NCI-H1436 (cell line): ENCODE measurements at regions not wholly inside any gene's neighbourhood (a gene's known extent, or its start where the extent isn't known, plus 50 kb on each side); places are given as distances from the start of the nearest gene placed in this dataset.

Experiments used
- DNase-seq: peaks from one replicate; lab custom pipeline; 2025; lab: John Stamatoyannopoulos, UW

GRCh38 chr15:29320420-29320819, 50.8 kb upstream of the NSMCE3 start:
- DNase-seq, result no peak

- no peak for DNase-seq
Measured at GRCh38 chr15:29319823-29320222, 50.2 kb upstream of the NSMCE3 start.
